Dermis microvascular lymphatic vessel endothelial cell (primary cell): ENCODE measurements at regions not wholly inside any gene's neighbourhood (a gene's known extent, or its start where the extent isn't known, plus 50 kb on each side); places are given as distances from the start of the nearest gene placed in this dataset.

ENCODE experiments used
- DNase-seq, 2 donors: peaks; one replicate each; pipeline versions ENCODE4 v3.0.0 to v3.0.0-alpha.2; 2010; ENCODE audit warnings: low read depth in 2 of 2

- DNase-seq = no peak
Measured at GRCh38 chr1:185581020-185581419, 153.2 kb upstream of the HMCN1 start.

GRCh38 chr1:185578293-185578692, 155.9 kb upstream of the HMCN1 start:
- DNase-seq = no peak

- DNase-seq = no peak
Measured at GRCh38 chr1:185574139-185574875, 159.9 kb upstream of the HMCN1 start.

GRCh38 chr1:185573677-185574076, 160.5 kb upstream of the HMCN1 start:
- DNase-seq = no peak

GRCh38 chr1:185573162-185573561, 161.0 kb upstream of the HMCN1 start:
- DNase-seq = no peak

GRCh38 chr1:185570962-185571361, 163.2 kb upstream of the HMCN1 start:
- DNase-seq = no peak

GRCh38 chr1:185568155-185569123, 165.8 kb upstream of the HMCN1 start:
- DNase-seq = no peak

- DNase-seq = no peak
Measured at GRCh38 chr1:185567440-185567839, 166.8 kb upstream of the HMCN1 start.

- DNase-seq = peak; percentile 81 to 86
Measured at GRCh38 chr1:185566995-185567394, 167.2 kb upstream of the HMCN1 start.

- DNase-seq = peak in 1 of 2 donors; percentile 20
Measured at GRCh38 chr1:185565302-185565701, 168.9 kb upstream of the HMCN1 start.

- no peak for DNase-seq
Measured at GRCh38 chr1:185564816-185565215, 169.4 kb upstream of the HMCN1 start.

GRCh38 chr1:185562461-185563359, 171.5 kb upstream of the HMCN1 start:
- DNase-seq = no peak

GRCh38 chr1:185561629-185562028, 172.6 kb upstream of the HMCN1 start:
- no peak for DNase-seq

GRCh38 chr1:185560760-185561159, 173.4 kb upstream of the HMCN1 start:
- peak in 1 of 2 donors; percentile 7 for DNase-seq

- DNase-seq = peak; percentile 6 to 59
Measured at GRCh38 chr1:185559684-185560331, 174.4 kb upstream of the HMCN1 start.

- no peak for DNase-seq
Measured at GRCh38 chr1:185559151-185559550, 175.0 kb upstream of the HMCN1 start.

- no peak for DNase-seq
Measured at GRCh38 chr1:185556561-185556960, 177.6 kb upstream of the HMCN1 start.

- no peak for DNase-seq
Measured at GRCh38 chr1:185555743-185556142, 178.4 kb upstream of the HMCN1 start.

- DNase-seq = no peak
Measured at GRCh38 chr1:185551008-185551407, 183.2 kb upstream of the HMCN1 start.

- DNase-seq = no peak
Measured at GRCh38 chr1:185549906-185550305, 184.3 kb upstream of the HMCN1 start.

GRCh38 chr1:185546029-185546428, 188.2 kb upstream of the HMCN1 start:
- DNase-seq = no peak
